ENCODE measurements at regions not wholly inside any gene's neighbourhood (a gene's known extent, or its start where the extent isn't known, plus 50 kb on each side); places are given as distances from the start of the nearest gene placed in this dataset.

DNA sequence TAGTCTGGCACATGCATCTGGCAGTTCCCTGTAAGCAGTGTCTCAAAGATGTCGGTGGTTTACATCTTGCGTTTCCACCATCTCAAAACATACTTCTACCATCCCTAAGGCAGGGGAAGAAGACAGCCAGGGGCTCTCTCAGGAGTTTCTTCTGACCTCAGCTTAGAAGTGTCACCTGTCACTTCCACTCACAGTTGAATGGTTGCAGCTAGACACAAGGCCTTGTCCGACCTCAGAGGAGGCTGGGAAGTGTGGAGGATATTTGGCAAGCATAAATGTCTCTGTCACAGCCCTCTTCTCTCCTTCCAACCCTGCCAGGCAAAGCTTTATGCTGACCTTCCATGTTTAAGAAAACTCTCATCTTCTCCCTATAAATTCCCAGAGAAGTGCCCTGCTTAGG is 193.3 kb downstream of the HERPUD2 start:
- H3K27me3 ChIP-seq (ENCODE audit: control insufficient read depth, insufficient read depth, low read length) = no peaks in the 10 kb centered on the region
- FAIRE-seq (no peak), DNase-seq (no peak)
- H3K9me3 ChIP-seq (ENCODE audit: control insufficient read depth in 2 of 3, insufficient read depth in 1 of 3, low read length in 3 of 3) = no peaks in the 10 kb centered on the region
- no peak overlapping the region for H3K9ac ChIP-seq (ENCODE audit: low read length in 3 of 3)
- no peak overlapping the region for H3K27ac ChIP-seq (ENCODE audit: low read depth in 2 of 2, low read length in 2 of 2)
- no peaks in the 10 kb centered on the region for H3K36me3 ChIP-seq (ENCODE audit: control insufficient read depth in 2 of 3, insufficient read depth in 3 of 3, low read length in 3 of 3)
- H3K4me1 ChIP-seq (ENCODE audit: control insufficient read depth in 2 of 3, insufficient read depth in 2 of 3, low read depth in 1 of 3, low read length in 3 of 3) = peaks cover 0 to 2% (median 0%) of the 10 kb centered on the region in 3 donors
- H3K4me3 ChIP-seq (ENCODE audit: low read length in 3 of 3) = no peak overlapping the region
- intact Hi-C loops (cut with DNase I) = no loop called here
- TF ChIP-seq, protein P1, sequence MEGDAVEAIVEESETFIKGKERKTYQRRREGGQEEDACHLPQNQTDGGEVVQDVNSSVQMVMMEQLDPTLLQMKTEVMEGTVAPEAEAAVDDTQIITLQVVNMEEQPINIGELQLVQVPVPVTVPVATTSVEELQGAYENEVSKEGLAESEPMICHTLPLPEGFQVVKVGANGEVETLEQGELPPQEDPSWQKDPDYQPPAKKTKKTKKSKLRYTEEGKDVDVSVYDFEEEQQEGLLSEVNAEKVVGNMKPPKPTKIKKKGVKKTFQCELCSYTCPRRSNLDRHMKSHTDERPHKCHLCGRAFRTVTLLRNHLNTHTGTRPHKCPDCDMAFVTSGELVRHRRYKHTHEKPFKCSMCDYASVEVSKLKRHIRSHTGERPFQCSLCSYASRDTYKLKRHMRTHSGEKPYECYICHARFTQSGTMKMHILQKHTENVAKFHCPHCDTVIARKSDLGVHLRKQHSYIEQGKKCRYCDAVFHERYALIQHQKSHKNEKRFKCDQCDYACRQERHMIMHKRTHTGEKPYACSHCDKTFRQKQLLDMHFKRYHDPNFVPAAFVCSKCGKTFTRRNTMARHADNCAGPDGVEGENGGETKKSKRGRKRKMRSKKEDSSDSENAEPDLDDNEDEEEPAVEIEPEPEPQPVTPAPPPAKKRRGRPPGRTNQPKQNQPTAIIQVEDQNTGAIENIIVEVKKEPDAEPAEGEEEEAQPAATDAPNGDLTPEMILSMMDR (IDR thresholded peaks at IDR 0.05; ENCODE audit: borderline replicate concordance, extremely low read depth, insufficient read depth) = no peak

DNA sequence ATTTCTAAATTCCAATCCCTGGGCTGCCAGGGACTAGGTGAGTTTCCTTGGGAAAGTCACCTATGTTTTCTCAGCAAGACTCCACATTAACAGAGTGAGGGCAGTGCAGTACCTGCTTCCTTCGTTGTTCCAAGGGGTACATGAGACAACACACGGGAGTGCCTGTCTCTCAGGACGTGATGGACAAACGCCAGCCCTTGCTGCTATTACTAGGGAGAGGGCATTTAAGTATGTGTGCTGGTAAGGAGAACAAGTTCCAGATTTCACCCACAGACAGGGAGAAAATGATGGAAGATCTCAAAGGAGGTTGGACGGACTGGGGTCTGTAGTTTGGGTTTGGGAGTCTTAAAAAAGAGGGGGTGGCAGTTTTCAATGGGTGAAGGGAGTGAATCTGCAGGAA is 195.7 kb downstream of the HERPUD2 start:
- Histone ChIP-seq H3K4me1 (ENCODE audit: control insufficient read depth in 2 of 3, insufficient read depth in 2 of 3, low read depth in 1 of 3, low read length in 3 of 3) (no peaks in the 10 kb centered on the region), H3K9me3 (ENCODE audit: control insufficient read depth in 2 of 3, insufficient read depth in 1 of 3, low read length in 3 of 3) (no peaks in the 10 kb centered on the region), H3K36me3 (ENCODE audit: control insufficient read depth in 2 of 3, insufficient read depth in 3 of 3, low read length in 3 of 3) (no peaks in the 10 kb centered on the region), H3K27ac (ENCODE audit: low read depth in 2 of 2, low read length in 2 of 2) (no peak overlapping the region), H3K4me3 (ENCODE audit: low read length in 3 of 3) (no peak overlapping the region), H3K27me3 (ENCODE audit: control insufficient read depth, insufficient read depth, low read length) (no peaks in the 10 kb centered on the region), H3K9ac (ENCODE audit: low read length in 3 of 3) (no peak overlapping the region)
- FAIRE-seq (no peak), DNase-seq (no peak)
- TF ChIP-seq, protein P1 (IDR thresholded peaks at IDR 0.05; ENCODE audit: borderline replicate concordance, extremely low read depth, insufficient read depth) = no peak
- intact Hi-C loops (cut with DNase I) = no loop called here

DNA sequence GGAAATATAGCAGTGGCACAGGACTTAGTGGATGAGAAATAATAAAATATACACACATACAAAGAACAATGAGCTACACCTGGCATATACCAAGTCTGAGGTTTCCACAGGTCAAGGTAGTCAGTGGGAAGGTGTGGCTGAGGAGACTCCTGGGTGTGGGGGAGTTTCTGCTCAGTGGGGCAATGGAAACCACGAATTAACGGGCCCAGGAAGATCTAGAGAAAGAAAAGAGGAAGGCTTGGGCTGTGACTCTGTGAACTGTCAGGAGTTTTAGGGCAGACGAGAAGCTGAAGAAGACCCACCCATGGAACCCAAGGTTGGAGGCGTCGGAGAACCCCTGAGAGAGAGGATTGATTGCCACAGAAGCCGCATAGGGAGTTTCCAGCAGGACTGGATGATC is 196.5 kb downstream of the HERPUD2 start:
- TF ChIP-seq, protein P1 (IDR thresholded peaks at IDR 0.05; ENCODE audit: borderline replicate concordance, extremely low read depth, insufficient read depth) = no peak
- DNase-seq = no peak
- Histone ChIP-seq H3K4me1 (ENCODE audit: control insufficient read depth in 2 of 3, insufficient read depth in 2 of 3, low read depth in 1 of 3, low read length in 3 of 3) (no peaks in the 10 kb centered on the region), H3K9me3 (ENCODE audit: control insufficient read depth in 2 of 3, insufficient read depth in 1 of 3, low read length in 3 of 3) (no peaks in the 10 kb centered on the region), H3K27me3 (ENCODE audit: control insufficient read depth, insufficient read depth, low read length) (no peaks in the 10 kb centered on the region), H3K36me3 (ENCODE audit: control insufficient read depth in 2 of 3, insufficient read depth in 3 of 3, low read length in 3 of 3) (no peaks in the 10 kb centered on the region), H3K27ac (ENCODE audit: low read depth in 2 of 2, low read length in 2 of 2) (no peak overlapping the region), H3K9ac (ENCODE audit: low read length in 3 of 3) (no peak overlapping the region), H3K4me3 (ENCODE audit: low read length in 3 of 3) (no peak overlapping the region)
- intact Hi-C loops (cut with DNase I) = no loop called here
- no peak for FAIRE-seq

DNA sequence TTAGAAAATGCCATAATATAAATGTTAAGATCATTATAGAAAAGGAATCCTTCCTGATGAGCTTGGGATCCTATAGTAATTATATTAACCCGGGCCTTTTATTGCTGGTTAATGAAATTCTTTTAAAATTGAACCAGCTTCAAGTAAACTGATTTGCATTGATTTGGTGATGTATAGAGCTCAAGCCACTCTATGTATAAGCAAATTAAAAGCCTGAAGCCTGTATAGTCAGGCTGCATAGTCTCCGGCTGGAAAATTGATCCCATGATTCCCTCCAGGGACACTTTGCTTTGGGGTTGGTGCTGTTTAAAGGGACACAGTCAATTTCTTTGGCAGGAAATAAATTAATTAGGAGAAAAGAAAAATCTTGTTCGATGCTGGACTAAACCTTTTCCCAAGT is 199.1 kb downstream of the HERPUD2 start:
- Histone ChIP-seq H3K36me3 (ENCODE audit: control insufficient read depth in 2 of 3, insufficient read depth in 3 of 3, low read length in 3 of 3) (no peaks in the 10 kb centered on the region), H3K27ac (ENCODE audit: low read depth in 2 of 2, low read length in 2 of 2) (no peak overlapping the region), H3K4me1 (ENCODE audit: control insufficient read depth in 2 of 3, insufficient read depth in 2 of 3, low read depth in 1 of 3, low read length in 3 of 3) (no peaks in the 10 kb centered on the region), H3K9me3 (ENCODE audit: control insufficient read depth in 2 of 3, insufficient read depth in 1 of 3, low read length in 3 of 3) (no peaks in the 10 kb centered on the region), H3K27me3 (ENCODE audit: control insufficient read depth, insufficient read depth, low read length) (no peaks in the 10 kb centered on the region), H3K9ac (ENCODE audit: low read length in 3 of 3) (no peak overlapping the region), H3K4me3 (ENCODE audit: low read length in 3 of 3) (no peak overlapping the region)
- no peak for DNase-seq
- TF ChIP-seq, protein P1 (IDR thresholded peaks at IDR 0.05; ENCODE audit: borderline replicate concordance, extremely low read depth, insufficient read depth) = no peak
- intact Hi-C loops (cut with DNase I) = no loop called here
- no peak for FAIRE-seq
